ENCODE measurements at regions not wholly inside any gene's neighbourhood (a gene's known extent, or its start where the extent isn't known, plus 50 kb on each side); places are given as distances from the start of the nearest gene placed in this dataset.

DNA sequence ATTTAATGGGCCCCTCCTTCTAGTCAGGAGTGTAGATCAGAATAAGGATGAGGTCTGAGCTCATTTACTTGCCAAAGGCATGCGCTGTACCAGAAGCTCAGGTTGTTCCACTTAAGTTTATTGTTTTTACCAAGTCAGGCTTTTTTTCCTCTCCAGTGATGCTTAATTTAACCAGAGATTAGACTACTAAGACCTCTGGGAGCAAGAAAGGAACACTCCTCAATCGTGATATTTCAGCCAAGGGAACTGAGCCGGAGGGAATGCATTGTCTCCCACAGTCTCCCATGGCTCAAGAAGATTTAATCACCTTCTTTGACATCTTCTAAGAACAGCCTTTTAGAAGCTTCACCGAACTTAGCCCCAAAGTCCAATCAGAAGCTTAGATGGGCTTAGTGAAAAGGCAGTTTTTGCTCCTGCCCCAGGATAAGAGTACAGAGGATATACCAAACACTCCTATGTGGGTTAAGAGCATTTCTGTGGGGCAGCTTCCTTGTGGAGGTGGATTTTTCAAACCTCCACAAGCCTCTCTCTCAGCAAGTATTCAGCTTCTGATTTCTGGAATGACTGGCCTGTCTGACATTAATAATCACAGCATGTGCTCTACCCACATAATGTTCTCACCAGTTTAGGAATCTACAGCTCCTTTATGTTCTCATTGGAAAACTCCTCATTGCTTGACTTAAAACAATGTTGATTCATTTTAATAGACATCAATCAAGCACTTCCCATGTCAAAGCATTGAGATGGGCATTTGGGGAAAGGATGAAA lies 322.7 kb downstream of the SUCLA2 start:
- TF ChIP-seq ZNF585B (tag by site-specific recombination; IDR thresholded peaks at IDR 0.05) (no peak), ZBTB21 (tag by site-specific recombination; IDR thresholded peaks at IDR 0.05) (no peak), ZNF621 (tag by site-specific recombination; IDR thresholded peaks at IDR 0.05) (no peak)
- TF ChIP-seq, protein P1, sequence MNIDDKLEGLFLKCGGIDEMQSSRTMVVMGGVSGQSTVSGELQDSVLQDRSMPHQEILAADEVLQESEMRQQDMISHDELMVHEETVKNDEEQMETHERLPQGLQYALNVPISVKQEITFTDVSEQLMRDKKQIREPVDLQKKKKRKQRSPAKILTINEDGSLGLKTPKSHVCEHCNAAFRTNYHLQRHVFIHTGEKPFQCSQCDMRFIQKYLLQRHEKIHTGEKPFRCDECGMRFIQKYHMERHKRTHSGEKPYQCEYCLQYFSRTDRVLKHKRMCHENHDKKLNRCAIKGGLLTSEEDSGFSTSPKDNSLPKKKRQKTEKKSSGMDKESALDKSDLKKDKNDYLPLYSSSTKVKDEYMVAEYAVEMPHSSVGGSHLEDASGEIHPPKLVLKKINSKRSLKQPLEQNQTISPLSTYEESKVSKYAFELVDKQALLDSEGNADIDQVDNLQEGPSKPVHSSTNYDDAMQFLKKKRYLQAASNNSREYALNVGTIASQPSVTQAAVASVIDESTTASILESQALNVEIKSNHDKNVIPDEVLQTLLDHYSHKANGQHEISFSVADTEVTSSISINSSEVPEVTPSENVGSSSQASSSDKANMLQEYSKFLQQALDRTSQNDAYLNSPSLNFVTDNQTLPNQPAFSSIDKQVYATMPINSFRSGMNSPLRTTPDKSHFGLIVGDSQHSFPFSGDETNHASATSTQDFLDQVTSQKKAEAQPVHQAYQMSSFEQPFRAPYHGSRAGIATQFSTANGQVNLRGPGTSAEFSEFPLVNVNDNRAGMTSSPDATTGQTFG (tag by site-specific recombination; IDR thresholded peaks at IDR 0.05; ENCODE audit: borderline replicate concordance): no peak
- TF ChIP-seq, protein P2, sequence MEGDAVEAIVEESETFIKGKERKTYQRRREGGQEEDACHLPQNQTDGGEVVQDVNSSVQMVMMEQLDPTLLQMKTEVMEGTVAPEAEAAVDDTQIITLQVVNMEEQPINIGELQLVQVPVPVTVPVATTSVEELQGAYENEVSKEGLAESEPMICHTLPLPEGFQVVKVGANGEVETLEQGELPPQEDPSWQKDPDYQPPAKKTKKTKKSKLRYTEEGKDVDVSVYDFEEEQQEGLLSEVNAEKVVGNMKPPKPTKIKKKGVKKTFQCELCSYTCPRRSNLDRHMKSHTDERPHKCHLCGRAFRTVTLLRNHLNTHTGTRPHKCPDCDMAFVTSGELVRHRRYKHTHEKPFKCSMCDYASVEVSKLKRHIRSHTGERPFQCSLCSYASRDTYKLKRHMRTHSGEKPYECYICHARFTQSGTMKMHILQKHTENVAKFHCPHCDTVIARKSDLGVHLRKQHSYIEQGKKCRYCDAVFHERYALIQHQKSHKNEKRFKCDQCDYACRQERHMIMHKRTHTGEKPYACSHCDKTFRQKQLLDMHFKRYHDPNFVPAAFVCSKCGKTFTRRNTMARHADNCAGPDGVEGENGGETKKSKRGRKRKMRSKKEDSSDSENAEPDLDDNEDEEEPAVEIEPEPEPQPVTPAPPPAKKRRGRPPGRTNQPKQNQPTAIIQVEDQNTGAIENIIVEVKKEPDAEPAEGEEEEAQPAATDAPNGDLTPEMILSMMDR (tag by site-specific recombination; IDR thresholded peaks at IDR 0.05): no peak
- TF ChIP-seq, protein P3, sequence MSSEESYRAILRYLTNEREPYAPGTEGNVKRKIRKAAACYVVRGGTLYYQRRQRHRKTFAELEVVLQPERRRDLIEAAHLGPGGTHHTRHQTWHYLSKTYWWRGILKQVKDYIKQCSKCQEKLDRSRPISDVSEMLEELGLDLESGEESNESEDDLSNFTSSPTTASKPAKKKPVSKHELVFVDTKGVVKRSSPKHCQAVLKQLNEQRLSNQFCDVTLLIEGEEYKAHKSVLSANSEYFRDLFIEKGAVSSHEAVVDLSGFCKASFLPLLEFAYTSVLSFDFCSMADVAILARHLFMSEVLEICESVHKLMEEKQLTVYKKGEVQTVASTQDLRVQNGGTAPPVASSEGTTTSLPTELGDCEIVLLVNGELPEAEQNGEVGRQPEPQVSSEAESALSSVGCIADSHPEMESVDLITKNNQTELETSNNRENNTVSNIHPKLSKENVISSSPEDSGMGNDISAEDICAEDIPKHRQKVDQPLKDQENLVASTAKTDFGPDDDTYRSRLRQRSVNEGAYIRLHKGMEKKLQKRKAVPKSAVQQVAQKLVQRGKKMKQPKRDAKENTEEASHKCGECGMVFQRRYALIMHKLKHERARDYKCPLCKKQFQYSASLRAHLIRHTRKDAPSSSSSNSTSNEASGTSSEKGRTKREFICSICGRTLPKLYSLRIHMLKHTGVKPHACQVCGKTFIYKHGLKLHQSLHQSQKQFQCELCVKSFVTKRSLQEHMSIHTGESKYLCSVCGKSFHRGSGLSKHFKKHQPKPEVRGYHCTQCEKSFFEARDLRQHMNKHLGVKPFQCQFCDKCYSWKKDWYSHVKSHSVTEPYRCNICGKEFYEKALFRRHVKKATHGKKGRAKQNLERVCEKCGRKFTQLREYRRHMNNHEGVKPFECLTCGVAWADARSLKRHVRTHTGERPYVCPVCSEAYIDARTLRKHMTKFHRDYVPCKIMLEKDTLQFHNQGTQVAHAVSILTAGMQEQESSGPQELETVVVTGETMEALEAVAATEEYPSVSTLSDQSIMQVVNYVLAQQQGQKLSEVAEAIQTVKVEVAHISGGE (tag by site-specific recombination; conservative IDR thresholded peaks at IDR 0.05; ENCODE audit: low read depth): no peak
